NCI-H2107 (cell line): ENCODE measurements at regions not wholly inside any gene's neighbourhood (a gene's known extent, or its start where the extent isn't known, plus 50 kb on each side); places are given as distances from the start of the nearest gene placed in this dataset.

Experiments
- DNase-seq: peaks from one replicate; lab custom pipeline; 2025; lab: John Stamatoyannopoulos, UW

DNA sequence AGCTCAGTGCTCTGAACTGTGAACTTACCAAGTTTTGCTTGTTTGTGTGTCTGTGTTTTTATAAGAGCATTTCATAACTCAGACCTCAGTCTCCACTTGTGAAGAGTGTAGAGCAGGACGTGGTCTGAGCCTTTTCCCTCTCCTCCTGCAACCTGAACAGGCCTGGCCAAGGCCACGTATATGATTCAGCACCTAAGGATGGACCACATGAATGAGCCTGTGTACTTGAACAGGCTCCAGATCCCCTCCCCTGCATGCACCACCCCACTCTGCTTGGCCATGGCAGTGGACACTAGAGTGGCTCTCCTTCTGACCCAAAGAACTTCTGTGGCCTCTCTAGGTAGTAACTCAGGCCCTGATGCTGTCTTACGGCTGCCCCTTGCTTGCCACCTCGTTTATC is 125.9 kb upstream of the FSTL4 start:
- DNase-seq: no peak

DNA sequence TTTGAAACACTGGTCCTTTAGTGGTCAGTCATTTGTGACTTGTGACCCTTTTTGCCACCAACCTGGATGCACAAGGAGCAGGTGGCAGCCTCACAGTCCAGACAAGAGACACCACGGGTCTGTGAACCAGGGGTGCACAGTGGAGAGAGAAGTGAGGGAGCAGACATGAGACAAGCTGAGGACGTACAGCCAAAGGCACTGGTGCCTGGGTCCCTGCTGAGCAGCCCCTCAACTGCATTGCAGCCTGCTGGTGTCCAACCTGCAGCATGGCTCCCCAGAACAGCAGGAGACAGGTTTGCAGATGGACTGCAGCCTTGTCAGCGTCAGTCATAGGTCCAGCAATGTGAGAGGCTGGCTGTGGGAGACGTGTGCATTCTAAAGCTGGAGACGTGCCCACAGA is 124.2 kb upstream of the FSTL4 start:
- no peak for DNase-seq

GRCh38 chr5:133735346-133735745 is 123.0 kb upstream of the FSTL4 start:
- DNase-seq: no peak

DNA sequence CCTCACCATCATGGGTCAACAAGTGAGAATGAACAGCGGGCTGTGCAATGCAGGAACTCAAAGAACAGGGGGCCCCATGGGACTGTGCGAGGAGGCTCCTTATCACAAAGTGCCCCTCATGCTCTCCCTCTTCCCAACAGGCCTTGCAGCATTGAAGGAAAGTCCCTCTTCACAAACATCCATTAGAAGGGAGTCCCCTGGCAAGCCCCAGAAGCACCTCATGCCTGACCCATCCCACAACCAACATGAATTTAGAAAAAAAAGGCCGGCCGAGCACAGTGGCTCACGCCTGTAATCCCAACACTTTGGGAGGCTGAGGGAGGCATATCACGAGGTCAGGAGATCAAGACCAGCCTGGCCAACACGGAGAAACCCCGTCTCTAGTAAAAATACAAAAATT is 122.6 kb upstream of the FSTL4 start:
- DNase-seq: no peak

GRCh38 chr5:133732536-133732935 is 120.2 kb upstream of the FSTL4 start:
- no peak for DNase-seq

DNA sequence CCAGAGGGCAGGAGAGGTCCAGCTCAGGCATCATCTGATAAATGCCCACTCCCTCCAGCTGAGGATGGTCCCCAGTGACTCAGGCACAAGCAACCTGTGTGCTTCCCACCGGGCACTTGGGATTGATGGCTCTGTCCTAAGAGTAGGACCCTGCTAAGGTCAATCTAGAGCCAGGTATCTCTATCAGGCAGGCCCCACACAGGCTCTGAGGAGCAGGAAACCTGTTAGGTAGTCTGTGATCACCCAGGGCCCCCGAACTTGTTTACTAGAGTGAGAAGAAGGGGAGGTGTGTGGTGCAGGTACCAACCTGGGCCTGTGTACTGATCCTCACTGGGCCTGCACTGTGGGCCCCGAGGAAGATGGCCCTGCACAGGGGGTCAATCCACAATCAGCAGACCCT is 119.6 kb upstream of the FSTL4 start:
- no peak for DNase-seq

DNA sequence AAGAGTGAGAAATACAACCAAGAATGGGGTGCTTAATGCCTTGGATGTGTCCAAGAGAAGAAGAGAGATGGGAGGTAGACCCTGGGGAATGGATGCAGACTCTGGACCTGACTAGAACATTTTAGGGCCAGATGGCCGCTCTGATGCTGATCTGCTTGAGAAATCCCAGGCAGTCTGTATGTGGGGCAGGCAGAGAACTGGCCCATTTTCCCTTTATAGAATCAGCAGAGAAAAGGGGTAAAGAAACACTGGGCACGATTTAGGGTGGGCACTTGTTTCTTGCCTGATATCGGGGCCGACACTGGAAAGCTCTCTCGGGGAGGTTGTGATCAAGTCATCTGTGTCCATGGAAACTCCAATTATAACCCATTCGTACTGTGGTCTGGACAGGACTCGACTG is 118.5 kb upstream of the FSTL4 start:
- no peak for DNase-seq

- DNase-seq: no peak
These were observed 118.0 kb upstream of the FSTL4 start for GRCh38 chr5:133730346-133730745.

DNA sequence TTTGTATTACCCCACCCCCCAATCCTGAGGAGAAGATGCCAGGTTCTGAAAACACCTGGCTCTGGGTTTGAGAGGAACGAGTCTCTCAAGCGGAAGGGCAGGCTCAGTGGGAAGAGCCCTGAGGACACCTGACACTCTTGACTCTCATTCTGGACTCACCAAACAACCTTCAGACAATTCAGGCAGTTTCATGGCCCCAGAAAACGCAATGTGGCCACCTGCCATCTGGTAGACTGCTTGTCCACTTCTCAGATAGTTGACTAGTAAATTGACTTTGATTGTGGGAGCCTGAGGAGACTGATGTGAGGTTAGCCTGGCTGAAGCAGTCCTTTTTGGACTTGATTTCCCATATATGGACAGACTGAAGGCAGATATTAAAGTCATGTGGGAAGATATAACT is 117.5 kb upstream of the FSTL4 start:
- no peak for DNase-seq

- DNase-seq: no peak
These were observed 116.1 kb upstream of the FSTL4 start for GRCh38 chr5:133728475-133728874.

GRCh38 chr5:133727636-133728035 is 115.3 kb upstream of the FSTL4 start:
- DNase-seq: no peak

GRCh38 chr5:133723651-133724366 is 111.5 kb upstream of the FSTL4 start:
- no peak for DNase-seq

GRCh38 chr5:133723126-133723525 is 110.8 kb upstream of the FSTL4 start:
- DNase-seq: no peak

- DNase-seq: no peak
These were observed 109.0 kb upstream of the FSTL4 start for GRCh38 chr5:133721365-133721764.

- no peak for DNase-seq
These were observed 106.1 kb upstream of the FSTL4 start for GRCh38 chr5:133718457-133718856.

DNA sequence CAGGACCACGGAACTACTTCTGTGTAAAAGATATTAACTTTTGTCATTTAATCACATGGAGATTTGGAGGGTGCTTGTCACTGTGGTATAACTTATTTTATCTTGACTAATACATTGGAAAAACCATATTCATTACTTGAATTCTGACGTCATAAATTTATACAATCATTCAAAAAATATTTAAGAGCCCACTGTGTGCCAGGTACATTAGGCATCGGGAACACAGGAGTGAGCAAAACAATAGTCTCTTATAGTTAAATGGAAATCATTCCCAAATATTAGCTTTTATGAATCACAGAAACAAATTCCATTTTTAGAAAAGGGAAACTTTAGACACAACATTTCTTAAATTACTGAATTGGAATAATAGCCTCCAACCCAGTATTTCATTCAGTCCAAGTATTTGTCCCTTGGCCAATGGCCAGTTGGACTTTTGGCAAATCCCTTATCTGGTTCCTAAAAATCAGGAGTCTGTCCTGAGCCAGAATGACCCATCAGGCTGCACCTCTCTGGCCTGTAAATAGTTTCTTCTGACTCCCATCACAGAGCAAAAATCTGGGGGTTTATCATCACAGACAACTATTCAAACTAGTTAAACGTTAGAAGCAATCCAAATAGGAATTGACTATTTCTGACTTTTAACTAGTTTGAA is 104.3 kb upstream of the FSTL4 start:
- DNase-seq: no peak

GRCh38 chr5:133715616-133716015 is 103.3 kb upstream of the FSTL4 start:
- DNase-seq: no peak

GRCh38 chr5:133715216-133715615 is 102.9 kb upstream of the FSTL4 start:
- DNase-seq: no peak

DNA sequence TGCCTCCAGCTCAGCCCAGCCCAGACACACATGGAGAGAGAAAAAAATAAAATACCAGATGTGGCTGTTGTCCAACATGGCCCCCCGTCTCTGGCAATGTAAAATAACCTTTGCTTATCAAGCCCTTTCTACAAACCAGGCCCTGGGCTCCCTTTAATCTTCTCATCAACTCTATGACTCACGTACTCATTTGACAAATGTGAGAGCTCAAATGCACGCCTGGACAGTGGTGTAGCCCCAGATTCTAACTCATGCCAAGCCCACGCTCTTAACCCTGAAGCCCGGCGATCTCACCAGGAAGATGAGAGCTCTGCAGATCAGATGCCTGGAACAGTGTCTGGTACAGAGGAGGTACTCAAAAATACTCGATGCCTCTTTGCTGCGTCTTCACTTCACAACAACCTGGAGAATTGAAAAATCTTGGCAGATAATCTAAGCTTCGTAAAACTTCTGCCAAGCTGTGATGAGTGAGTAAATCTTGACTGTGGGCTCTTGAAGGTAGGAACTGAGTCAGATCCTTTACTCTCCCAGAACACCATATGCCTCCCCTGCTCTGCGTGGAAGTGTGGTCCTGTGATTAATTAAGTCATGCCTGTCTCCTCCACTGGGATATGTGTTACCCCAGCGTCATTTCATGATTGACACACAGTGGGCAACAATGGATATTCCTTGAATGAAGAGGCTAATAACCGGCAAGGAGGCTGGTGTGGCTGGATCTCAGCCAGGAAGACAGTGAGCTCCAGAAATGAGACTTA is 102.0 kb upstream of the FSTL4 start:
- DNase-seq: no peak

DNA sequence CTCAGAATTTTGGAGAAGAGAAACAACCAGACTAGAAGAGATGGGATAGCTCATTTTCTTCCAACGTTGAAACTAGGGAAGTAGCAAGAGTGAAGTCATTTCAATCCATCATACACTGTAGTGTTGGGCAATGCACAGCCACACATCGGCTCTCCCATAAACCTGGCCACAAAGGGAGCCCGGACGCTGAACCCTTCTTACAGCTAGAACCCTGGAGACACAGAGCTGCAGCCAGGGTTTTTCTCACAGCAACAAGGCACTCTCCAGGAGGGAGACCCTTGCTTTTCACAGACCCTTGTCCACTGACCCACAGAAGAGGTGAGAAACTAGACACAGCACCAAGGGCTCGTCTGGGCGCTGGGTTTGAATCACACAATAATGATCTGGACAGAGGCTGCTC is 101.4 kb upstream of the FSTL4 start:
- DNase-seq: no peak

- no peak for DNase-seq
These were observed 100.9 kb upstream of the FSTL4 start for GRCh38 chr5:133713209-133713608.

- no peak for DNase-seq
These were observed 100.2 kb upstream of the FSTL4 start for GRCh38 chr5:133712562-133712961.

GRCh38 chr5:133709209-133709725 is 96.9 kb upstream of the FSTL4 start:
- no peak for DNase-seq
